Breast epithelium (tissue), 3 donors: ENCODE measurements at regions not wholly inside any gene's neighbourhood (a gene's known extent, or its start where the extent isn't known, plus 50 kb on each side); places are given as distances from the start of the nearest gene placed in this dataset.

ENCODE experiments used
- CTCF ChIP-seq, 3 donors: fragments of 450-650 bp; IDR thresholded peaks; one replicate each; pipeline ENCODE4 v1.5.1; 2016 to 2017; ENCODE audit warnings: antibody characterized with exemption in 3 of 3, mild to moderate bottlenecking in 3 of 3, moderate library complexity in 3 of 3
- POLR2A ChIP-seq: fragments of 450-650 bp; IDR thresholded peaks from one replicate; pipeline ENCODE4 v1.6.1; 2016; ENCODE audit warnings: antibody characterized with exemption, mild to moderate bottlenecking, moderate library complexity
- POLR2AphosphoS5 ChIP-seq, 3 donors: sonication (generic); formaldehyde crosslinking; IDR thresholded peaks; one replicate each; pipeline ENCODE4 v1.6.1; 2017; ENCODE audit warnings: antibody characterized with exemption in 3 of 3

GRCh38 chr3:72247126-72247525 is 462.2 kb upstream of the PROK2 start:
- no peak for TF ChIP-seq CTCF (IDR thresholded peaks at IDR 0.05)
- no peak for TF ChIP-seq POLR2A
- no peak for TF ChIP-seq POLR2AphosphoS5 (IDR thresholded peaks at IDR 0.05)
